ENCODE measurements at regions not wholly inside any gene's neighbourhood (a gene's known extent, or its start where the extent isn't known, plus 50 kb on each side); places are given as distances from the start of the nearest gene placed in this dataset.

GRCh38 chr6:140872885-140873284, 1259.8 kb upstream of the GJE1 start:
- no peak overlapping the region for H3K4me3 ChIP-seq (ENCODE audit: low read depth, low read length)
- in situ Hi-C loops (cut with HindIII; ENCODE audit: low sequenced_read_pairs), result no loop called here
- DNase-seq (ENCODE audit: low read depth), result no peak
- TF ChIP-seq CTCF (IDR thresholded peaks at IDR 0.05; ENCODE audit: low read depth, low read length, missing control alignments), result no peak

- no peak overlapping the region for H3K4me3 ChIP-seq (ENCODE audit: low read depth, low read length)
- TF ChIP-seq CTCF (IDR thresholded peaks at IDR 0.05; ENCODE audit: low read depth, low read length, missing control alignments), result no peak
- no peak for DNase-seq (ENCODE audit: low read depth)
- in situ Hi-C loops (cut with HindIII; ENCODE audit: low sequenced_read_pairs), result no loop called here
Measured at GRCh38 chr6:140871911-140872310, 1260.8 kb upstream of the GJE1 start.

DNA sequence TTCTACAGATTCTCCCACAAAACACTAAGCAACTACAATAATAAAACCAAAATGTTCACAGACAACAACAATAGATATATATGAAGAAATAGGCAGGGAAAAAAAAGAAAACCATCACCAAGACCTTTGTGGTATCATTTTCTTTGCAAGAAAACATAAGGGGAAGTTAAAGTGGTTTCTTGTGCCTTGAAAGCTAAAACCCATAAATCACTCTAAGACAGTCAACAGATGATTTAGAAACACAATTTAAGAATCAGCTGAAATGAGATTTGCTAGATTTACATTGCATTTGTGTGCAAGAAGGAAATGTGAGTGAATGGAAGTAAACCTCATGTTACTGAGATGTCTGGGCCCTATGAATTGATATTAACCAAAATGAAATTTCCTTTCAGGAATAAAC, 1265.4 kb upstream of the GJE1 start:
- in situ Hi-C loops (cut with HindIII; ENCODE audit: low sequenced_read_pairs), result no loop called here
- DNase-seq (ENCODE audit: low read depth), result no peak
- TF ChIP-seq CTCF (IDR thresholded peaks at IDR 0.05; ENCODE audit: low read depth, low read length, missing control alignments), result no peak

GRCh38 chr6:140858381-140858971, 1274.2 kb upstream of the GJE1 start:
- H3K4me3 ChIP-seq (ENCODE audit: low read depth, low read length), result no peak overlapping the region
- DNase-seq (ENCODE audit: low read depth), result no peak
- in situ Hi-C loops (cut with HindIII; ENCODE audit: low sequenced_read_pairs), result no loop called here
- no peak for TF ChIP-seq CTCF (IDR thresholded peaks at IDR 0.05; ENCODE audit: low read depth, low read length, missing control alignments)

More for the DNA sequence above, 1265.4 kb upstream of the GJE1 start:
- H3K4me3 ChIP-seq (ENCODE audit: low read depth, low read length), result no peak overlapping the region

- peak; percentile 77 for DNase-seq (ENCODE audit: low read depth)
- no peak for TF ChIP-seq CTCF (IDR thresholded peaks at IDR 0.05; ENCODE audit: low read depth, low read length, missing control alignments)
- H3K4me3 ChIP-seq (ENCODE audit: low read depth, low read length), result no peak overlapping the region
- in situ Hi-C loops (cut with HindIII; ENCODE audit: low sequenced_read_pairs), result no loop called here
Measured at GRCh38 chr6:140857739-140858380, 1274.9 kb upstream of the GJE1 start.

DNA sequence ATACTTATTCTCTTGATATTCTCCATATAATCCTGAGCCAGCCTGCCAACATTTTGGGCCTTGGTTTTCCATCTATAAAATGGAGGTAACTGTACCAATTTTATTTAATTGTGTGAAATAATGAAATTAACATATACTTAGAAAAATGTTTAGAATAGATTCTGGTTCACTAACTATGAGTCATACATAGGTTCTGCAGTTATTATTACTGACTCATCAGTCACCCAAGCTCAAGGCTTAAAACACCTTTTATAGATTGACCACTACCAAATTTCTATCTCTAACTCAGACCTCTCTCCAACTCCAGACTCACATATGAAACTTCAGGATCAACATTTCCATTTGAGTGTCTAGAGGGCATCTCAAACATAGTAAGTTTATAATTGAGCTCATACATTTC, 1277.2 kb upstream of the GJE1 start:
- TF ChIP-seq CTCF (IDR thresholded peaks at IDR 0.05; ENCODE audit: low read depth, low read length, missing control alignments), result no peak
- no peak overlapping the region for H3K4me3 ChIP-seq (ENCODE audit: low read depth, low read length)
- DNase-seq (ENCODE audit: low read depth), result no peak
- in situ Hi-C loops (cut with HindIII; ENCODE audit: low sequenced_read_pairs), result no loop called here
